Small intestine (tissue), 7 donors: ENCODE measurements at regions not wholly inside any gene's neighbourhood (a gene's known extent, or its start where the extent isn't known, plus 50 kb on each side); places are given as distances from the start of the nearest gene placed in this dataset.

Experiments
- DNase-seq, 2 donors: peaks; one replicate each; pipeline versions ENCODE4 v3.0.0 to v3.0.0-alpha.2; 2013
- FAIRE-seq: peaks from 2 replicates; lab custom pipeline; 2012; peaks lifted over from hg19 to GRCh38; lab: Jason Lieb, UNC
- H3K27ac ChIP-seq, 3 donors: one replicate each; pipeline ENCODE4 v1.5.1; 2013; ENCODE audit warnings: low read length in 2 of 3, mild to moderate bottlenecking in 2 of 3, control low read depth in 1 of 3, inconsistent platforms in 1 of 3, low read depth in 1 of 3, moderate library complexity in 1 of 3
- H3K27me3 ChIP-seq, 3 donors: one replicate each; pipeline ENCODE4 v1.6.1; 2013; ENCODE audit warnings: low read length in 3 of 3, inconsistent platforms in 1 of 3; ENCODE audit not compliant: control insufficient read depth in 3 of 3, insufficient read depth in 3 of 3
- H3K36me3 ChIP-seq, 3 donors: one replicate each; pipeline ENCODE4 v1.6.1; 2013; ENCODE audit warnings: low read length in 3 of 3, inconsistent platforms in 1 of 3, low read depth in 1 of 3, mild to moderate bottlenecking in 1 of 3, moderate library complexity in 1 of 3; ENCODE audit not compliant: control insufficient read depth in 3 of 3, insufficient read depth in 2 of 3
- H3K4me1 ChIP-seq, 3 donors: one replicate each; pipeline ENCODE4 v1.6.1; 2013; ENCODE audit warnings: low read length in 2 of 3, inconsistent platforms in 1 of 3, low read depth in 1 of 3, mild to moderate bottlenecking in 1 of 3, moderate library complexity in 1 of 3; ENCODE audit not compliant: control insufficient read depth in 3 of 3, insufficient read depth in 2 of 3
- H3K4me3 ChIP-seq, 3 donors: one replicate each; pipeline ENCODE4 v1.5.1; 2013; ENCODE audit warnings: low read length in 3 of 3, control low read depth in 1 of 3, inconsistent platforms in 1 of 3, low read depth in 1 of 3, mild to moderate bottlenecking in 1 of 3, moderate library complexity in 1 of 3
- H3K9me3 ChIP-seq, 2 donors: one replicate each; pipeline ENCODE4 v1.6.1; 2013; ENCODE audit warnings: low read depth in 1 of 2, low read length in 1 of 2; ENCODE audit not compliant: control insufficient read depth in 2 of 2, insufficient read depth in 1 of 2
- WGBS, 3 donors: extraction: QIAGEN DNeasy Blood & Tissue Kit; methylation state at CpG; one replicate each; pipeline ENCODE4 v1.1.7; 2013; 5-methylcytosine and 5-hydroxymethylcytosine counted together
- donor health status: healthy with polysubstance abuse.
- donor health status: control.
- donor health status: control.
- donor health status: Bipolar disorder and iron deficiency.
- donor health status: healthy.

DNA sequence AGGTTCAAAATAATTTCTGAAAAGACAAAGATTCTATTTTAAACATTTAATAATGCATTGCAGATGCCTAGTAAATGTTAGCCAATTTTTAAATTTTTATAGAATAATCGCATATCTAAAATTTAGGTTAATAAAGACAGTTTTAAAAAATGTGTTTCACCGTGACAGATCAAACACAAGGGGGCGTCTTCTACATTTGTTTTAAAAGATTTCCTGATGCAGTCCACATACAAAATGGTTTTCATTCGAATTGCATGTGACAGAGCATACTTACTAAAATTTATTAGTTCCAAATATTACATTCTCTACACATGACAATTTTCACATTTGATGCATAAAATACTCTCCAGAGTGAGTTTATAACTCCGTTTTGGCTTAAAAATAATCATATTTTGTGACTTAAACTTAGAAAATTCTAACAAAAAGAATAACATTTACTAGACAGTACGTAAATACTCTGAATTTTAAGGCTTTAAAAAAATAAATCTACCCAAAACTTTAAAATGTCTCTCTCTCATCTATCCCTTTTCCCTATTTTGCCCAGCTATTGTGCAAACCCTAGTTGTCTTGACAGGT is 75.5 kb downstream of the ADAMTS1 start:
- no peak for FAIRE-seq

DNA sequence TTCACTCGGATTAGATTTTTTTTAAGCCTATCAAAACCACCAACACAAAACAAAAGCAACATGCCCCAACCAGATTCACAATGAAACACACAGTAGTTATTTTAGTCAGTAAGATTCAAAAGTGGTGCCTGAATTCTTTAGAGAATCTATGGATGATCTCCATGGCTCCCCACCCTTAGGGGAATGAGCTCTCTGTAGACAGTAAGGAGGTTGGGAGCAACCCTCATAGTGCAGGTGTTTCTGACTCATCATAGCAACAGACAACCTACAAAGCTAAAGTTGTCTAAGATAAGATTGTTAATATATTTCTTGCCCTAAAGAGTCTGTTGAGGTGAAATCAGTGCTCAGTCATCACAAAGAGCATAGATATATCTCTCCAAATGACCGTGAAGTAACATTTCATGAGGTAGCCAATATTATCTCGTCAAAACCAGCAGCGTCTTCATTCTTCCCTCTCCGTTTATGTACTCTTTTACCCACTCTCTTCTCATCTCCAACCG is 78.3 kb downstream of the ADAMTS1 start:
- Histone ChIP-seq H3K4me3 (no peak overlapping the region), H3K27ac (no peak overlapping the region), H3K36me3 (no peaks in the 10 kb centered on the region), H3K27me3 (no peaks in the 10 kb centered on the region), H3K9me3 (no peaks in the 10 kb centered on the region), H3K4me1 (no peaks in the 10 kb centered on the region)
- 76 to 82% (median 78%) methylated on average over 6 of the region's 6 CpGs for WGBS, 3 donors
- no peak for FAIRE-seq
- DNase-seq, result no peak

More for the DNA sequence above, 75.5 kb downstream of the ADAMTS1 start:
- Histone ChIP-seq H3K36me3 (no peaks in the 10 kb centered on the region), H3K27ac (no peak overlapping the region), H3K4me1 (no peaks in the 10 kb centered on the region), H3K27me3 (no peaks in the 10 kb centered on the region), H3K4me3 (no peak overlapping the region), H3K9me3 (no peaks in the 10 kb centered on the region)
- 33 to 36% (median 35%) methylated on average over 6 of the region's 6 CpGs for WGBS, 3 donors
- DNase-seq, result peak in 1 of 2 donors; percentile 30

DNA sequence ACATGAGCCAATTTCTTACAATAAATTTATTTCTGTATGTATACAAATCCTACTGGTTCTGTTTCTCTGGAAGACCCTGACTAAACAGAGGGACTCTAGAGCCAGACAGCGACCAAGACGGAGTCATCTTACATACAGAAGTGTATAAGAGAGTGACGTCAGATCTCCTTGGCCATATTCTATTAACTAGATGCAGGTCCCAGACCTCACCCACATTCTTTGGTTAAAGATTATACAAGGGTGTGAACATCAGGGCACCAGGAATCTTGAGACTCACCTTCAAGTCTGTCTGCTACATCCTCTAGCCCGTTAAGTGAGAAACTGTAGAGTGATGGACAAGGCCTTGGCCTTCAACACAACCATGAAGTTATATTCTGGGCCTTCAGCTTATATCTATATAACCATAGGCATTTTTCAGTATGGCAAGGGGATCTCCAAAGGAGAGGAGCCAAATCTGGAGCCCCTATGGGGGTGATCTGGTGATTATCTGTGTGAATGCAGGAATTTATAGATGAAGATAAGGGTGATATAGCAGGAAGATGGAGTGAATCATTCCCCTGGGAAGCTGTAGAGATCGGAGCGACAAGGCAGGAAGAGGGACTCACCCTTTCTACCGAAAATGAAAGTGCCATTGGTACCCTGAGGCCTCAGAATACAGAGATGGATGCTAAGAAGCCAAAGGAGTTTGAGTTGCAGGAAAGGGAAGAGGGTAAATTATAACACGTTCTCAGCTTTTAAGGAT is 83.9 kb downstream of the ADAMTS1 start:
- H3K9me3 ChIP-seq, result no peaks in the 10 kb centered on the region
- no peaks in the 10 kb centered on the region for H3K27me3 ChIP-seq
- H3K4me1 ChIP-seq, result no peaks in the 10 kb centered on the region
- H3K36me3 ChIP-seq, result no peaks in the 10 kb centered on the region
- no peak for FAIRE-seq
- no peak overlapping the region for H3K4me3 ChIP-seq
- 78 to 86% (median 85%) methylated on average over 8 of the region's 8 CpGs for WGBS, 3 donors
- DNase-seq, result no peak
- H3K27ac ChIP-seq, result no peak overlapping the region

DNA sequence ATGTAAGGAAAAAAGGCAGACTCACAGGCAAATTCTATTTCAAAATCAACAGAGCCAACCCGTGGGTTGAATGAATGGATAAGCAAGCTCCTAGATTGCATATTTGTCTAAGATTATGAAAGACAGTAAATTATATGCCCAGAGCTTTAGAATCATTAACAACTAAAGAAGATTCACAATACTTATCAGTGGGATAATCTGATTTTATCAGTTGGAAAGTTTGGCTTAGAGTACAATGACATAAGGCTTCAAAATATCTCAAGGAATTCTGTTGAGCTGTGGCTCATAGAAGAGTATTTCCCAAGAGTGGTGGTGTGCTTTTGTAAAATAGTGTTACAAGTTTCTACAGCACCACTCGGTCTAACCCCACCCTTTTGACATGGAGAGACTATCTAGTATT is 85.5 kb downstream of the ADAMTS1 start:
- Histone ChIP-seq H3K27me3 (no peaks in the 10 kb centered on the region), H3K36me3 (no peaks in the 10 kb centered on the region), H3K9me3 (no peaks in the 10 kb centered on the region), H3K27ac (no peak overlapping the region), H3K4me1 (no peaks in the 10 kb centered on the region), H3K4me3 (no peak overlapping the region)
- 41 to 72% (median 56%) methylated on average over 2 of the region's 2 CpGs for WGBS, 3 donors
- no peak for DNase-seq
- no peak for FAIRE-seq

DNA sequence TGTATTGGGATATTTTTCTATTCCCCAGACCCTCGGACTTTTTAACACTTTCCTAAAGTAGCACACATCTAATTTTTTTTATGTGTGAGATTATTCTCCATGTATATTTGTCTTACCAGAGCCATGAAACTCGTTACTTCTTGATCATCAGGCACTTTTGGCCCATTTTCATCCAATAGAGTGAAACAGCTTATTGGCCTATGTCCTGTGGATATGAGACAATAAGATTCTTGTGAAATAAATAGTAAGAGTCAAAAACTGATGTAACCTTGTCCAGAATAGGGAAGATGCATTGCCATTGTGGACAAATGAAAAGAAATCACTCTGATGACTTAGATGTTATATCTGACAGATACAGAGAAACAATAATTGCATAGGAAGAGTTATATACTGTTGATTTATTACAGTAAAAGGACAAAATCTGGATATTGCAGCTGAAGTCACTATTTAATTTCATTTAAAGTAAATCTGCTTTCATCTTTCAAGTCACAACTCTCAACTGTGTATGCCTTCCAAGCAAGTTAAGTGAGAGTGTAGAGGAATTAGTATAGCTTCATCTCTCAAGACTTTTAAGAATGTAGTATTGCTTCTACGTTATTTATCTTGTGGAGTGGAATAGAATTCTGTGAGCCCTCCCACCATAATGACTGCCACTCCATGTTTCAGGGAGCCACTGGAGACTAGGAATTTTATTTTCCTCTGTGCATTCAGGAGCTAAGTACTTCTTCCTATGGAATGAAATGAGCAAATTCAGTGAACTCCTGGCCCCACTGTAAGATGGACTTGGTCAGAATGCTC is 86.9 kb downstream of the ADAMTS1 start:
- no peak overlapping the region for H3K4me3 ChIP-seq
- no peaks in the 10 kb centered on the region for H3K4me1 ChIP-seq
- 48 to 68% (median 49%) methylated on average over 3 of the region's 3 CpGs for WGBS, 3 donors
- DNase-seq (no peak), FAIRE-seq (no peak)
- no peaks in the 10 kb centered on the region for H3K9me3 ChIP-seq
- H3K36me3 ChIP-seq, result no peaks in the 10 kb centered on the region
- no peak overlapping the region for H3K27ac ChIP-seq
- H3K27me3 ChIP-seq, result no peaks in the 10 kb centered on the region

DNA sequence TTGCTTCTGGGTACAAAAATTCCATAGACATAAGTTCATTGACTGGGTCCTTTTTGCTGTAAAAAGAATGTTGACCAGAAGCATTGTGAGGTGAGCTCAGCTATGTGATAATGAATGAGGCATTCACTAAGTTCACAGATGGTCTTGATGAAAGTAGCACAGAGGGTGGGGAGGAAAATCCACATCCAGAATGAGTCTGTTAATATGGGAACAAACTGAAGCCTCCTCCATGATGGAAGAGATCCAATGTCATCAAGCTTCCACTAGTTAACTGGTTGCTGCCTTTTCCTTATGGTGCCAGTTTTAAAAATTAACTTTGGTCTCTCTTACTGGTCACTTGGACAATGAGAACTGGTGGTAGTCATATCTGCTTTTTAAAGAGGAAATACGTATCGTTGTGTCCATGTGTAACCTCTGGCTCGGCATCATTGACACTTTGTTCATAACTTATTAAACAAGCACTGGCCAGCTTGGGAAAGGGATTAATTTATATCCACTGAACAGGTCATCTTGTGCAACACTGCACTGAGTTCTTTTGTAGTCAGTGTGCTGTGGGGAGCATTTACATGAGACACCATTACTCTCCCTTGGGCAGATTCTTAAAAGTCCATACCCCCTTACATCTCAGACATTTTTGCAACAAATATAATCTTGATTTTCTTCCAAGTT is 88.6 kb downstream of the ADAMTS1 start:
- no peaks in the 10 kb centered on the region for H3K9me3 ChIP-seq
- no peaks in the 10 kb centered on the region for H3K4me1 ChIP-seq
- H3K27me3 ChIP-seq, result no peaks in the 10 kb centered on the region
- no peak overlapping the region for H3K27ac ChIP-seq
- H3K4me3 ChIP-seq, result no peak overlapping the region
- FAIRE-seq (no peak), DNase-seq (no peak)
- H3K36me3 ChIP-seq, result no peaks in the 10 kb centered on the region
- 87 to 93% (median 88%) methylated on average over 3 of the region's 3 CpGs for WGBS, 3 donors

DNA sequence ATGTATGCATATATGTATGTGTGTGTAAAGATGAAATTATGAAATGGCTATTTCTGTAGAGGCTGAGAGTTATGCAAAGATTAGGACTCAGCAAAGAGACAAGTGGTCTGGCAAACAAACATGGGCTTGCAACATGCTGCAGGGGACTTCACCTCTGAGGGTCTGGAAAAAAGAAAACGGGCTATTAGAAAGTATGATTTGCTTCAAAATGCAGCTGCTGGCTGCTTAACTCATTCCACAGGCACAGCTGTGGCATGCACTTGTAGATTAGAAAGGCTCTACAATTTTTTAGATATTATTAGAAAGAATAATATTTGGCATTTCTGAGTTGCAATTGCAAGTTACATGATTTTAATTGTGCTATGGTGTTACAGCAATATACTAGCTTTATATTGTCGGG is 90.4 kb downstream of the ADAMTS1 start:
- FAIRE-seq (no peak), DNase-seq (no peak)
- Histone ChIP-seq H3K9me3 (no peaks in the 10 kb centered on the region), H3K27me3 (no peaks in the 10 kb centered on the region), H3K4me3 (no peak overlapping the region), H3K36me3 (no peaks in the 10 kb centered on the region), H3K4me1 (no peaks in the 10 kb centered on the region), H3K27ac (no peak overlapping the region)
- WGBS, 3 donors, result 68 to 85% (median 79%) methylated on average over 2 of the region's 2 CpGs

DNA sequence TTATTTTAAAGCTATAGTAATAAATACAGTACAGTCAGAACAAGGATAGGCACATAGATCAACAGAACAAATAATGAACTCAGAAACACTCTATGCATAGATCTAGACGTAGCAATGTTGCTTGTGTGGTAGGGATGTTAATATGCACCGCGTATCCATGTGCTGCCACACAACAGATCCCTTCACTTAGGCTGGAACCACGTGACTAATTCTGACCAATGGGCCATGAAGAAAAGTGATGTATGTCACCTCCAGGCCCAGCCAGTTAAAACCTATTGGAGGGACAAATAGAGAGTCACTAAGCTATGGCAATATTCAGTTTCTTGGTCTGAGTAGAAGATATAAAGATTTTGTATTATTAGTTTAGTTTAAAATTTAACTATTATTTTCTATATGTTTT is 91.4 kb downstream of the ADAMTS1 start:
- H3K36me3 ChIP-seq, result no peaks in the 10 kb centered on the region
- no peaks in the 10 kb centered on the region for H3K4me1 ChIP-seq
- H3K4me3 ChIP-seq, result no peak overlapping the region
- DNase-seq, result no peak
- FAIRE-seq, result no peak
- 78 to 90% (median 83%) methylated on average over 4 of the region's 4 CpGs for WGBS, 3 donors
- no peaks in the 10 kb centered on the region for H3K27me3 ChIP-seq
- H3K27ac ChIP-seq, result no peak overlapping the region
- H3K9me3 ChIP-seq, result no peaks in the 10 kb centered on the region
